KOPT-K1 (cell line): ENCODE measurements at regions not wholly inside any gene's neighbourhood (a gene's known extent, or its start where the extent isn't known, plus 50 kb on each side); places are given as distances from the start of the nearest gene placed in this dataset.
A peak's percentile ranks its signal among the peaks of the same experiment; 100 is the strongest.
"Not testable (repeated sequence)": the region's sequence is repeated elsewhere in the genome, so short reads cannot be mapped to it uniquely, and the experiment has no call there.

Experiments used
- H3K27ac ChIP-seq: fragments of 200-600 bp; sonication (generic); 2 replicates; pipeline ENCODE4 v1.5.1; 2016; ENCODE audit warnings: antibody characterized with exemption, mild to moderate bottlenecking, low read depth, low read length; ENCODE audit not compliant: poor library complexity, severe bottlenecking
- H3K36me3 ChIP-seq: fragments of 200-600 bp; sonication (generic); 2 replicates; pipeline ENCODE4 v1.5.1; 2017; ENCODE audit warnings: antibody characterized with exemption, mild to moderate bottlenecking, low read length, moderate library complexity; ENCODE audit not compliant: insufficient read depth
- H3K9me3 ChIP-seq: fragments of 200-600 bp; sonication (generic); 2 replicates; pipeline ENCODE4 v1.5.1; 2017; ENCODE audit warnings: antibody characterized with exemption, low read length, mild to moderate bottlenecking; ENCODE audit not compliant: insufficient read depth, poor library complexity, severe bottlenecking

DNA sequence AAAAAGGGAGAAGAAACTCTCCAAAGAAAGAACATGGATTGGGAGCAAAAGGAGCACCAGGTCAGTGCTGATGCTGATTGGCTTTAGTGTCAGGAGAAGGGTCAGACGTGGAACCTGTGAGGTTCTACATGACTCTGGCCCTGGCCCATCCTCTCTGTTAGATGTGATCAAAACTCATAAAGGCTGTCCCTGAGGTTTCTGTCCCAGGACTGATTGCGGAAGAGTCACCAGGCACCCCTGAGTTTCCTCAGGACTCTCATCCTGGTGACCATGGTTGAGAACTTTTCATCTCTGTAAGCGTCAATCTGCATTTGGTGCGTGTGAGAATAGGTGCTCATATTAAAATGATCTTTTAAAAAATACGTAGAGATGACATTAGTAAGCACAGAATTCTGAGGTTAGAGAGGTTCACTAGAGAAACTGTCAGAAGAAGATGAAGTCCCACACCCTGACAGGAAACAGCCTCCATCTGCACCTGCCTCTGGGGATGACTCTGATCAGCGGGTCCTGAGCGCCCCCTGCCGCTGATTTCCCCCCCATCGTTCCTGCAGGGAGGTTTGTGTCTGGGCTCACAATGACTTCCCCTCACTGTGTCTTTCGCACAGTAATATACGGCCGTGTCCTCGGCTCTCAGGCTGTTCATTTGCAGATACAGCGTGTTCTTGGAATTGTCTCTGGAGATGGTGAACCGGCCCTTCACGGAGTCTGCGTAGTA, 741.8 kb downstream of the TMEM121 start:
- Histone ChIP-seq H3K36me3 (no peaks in the 10 kb centered on the region), H3K27ac (peak overlapping the region; percentile 83), H3K9me3 (no peaks in the 10 kb centered on the region)

- no peaks in the 10 kb centered on the region for H3K9me3 ChIP-seq
- H3K36me3 ChIP-seq: no peaks in the 10 kb centered on the region
- H3K27ac ChIP-seq: peak overlapping the region; percentile 83
Measured at GRCh38 chr14:106269029-106269428, 742.6 kb downstream of the TMEM121 start.

DNA sequence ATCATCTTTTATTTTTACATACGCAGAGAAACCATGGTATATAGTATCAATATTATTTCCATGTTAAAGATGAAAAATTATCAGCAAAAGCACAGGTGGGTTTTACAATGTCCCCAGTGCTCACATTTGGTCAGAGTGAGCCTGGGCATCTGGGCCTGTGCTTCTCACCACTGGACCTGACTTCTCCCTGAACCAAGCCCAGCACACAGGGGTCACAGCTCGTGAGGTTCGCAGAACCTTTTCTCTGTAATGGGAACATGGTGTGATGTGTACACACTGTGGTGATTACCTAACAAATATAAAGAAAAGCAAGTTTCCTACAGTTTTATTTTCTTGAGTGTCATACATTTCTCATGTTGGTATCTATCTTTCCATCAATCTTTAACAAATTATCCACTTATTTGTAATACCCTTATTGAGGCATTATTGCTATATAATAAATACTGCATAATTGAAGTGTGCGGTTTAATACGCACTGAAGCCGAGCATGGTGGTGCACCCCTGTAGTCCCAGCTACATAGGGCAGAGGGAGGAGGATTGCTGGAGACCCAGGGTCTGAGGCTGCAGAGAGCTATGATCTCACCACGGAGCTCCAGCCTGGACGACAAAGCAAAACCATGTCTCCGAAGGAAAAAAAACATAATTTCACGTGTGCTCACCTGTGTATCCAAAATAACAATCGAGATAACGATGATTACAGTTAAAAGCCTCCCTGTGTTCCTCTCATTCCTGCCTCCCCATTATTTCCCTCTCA, 743.2 kb downstream of the TMEM121 start:
- no peaks in the 10 kb centered on the region for H3K9me3 ChIP-seq
- H3K27ac ChIP-seq: peak overlapping the region; percentile 83
- no peaks in the 10 kb centered on the region for H3K36me3 ChIP-seq

- H3K27ac ChIP-seq: peak overlapping the region; percentile 3
- not testable (repeated sequence) for H3K9me3 ChIP-seq, H3K36me3 ChIP-seq
Measured at GRCh38 chr14:106270476-106271121, 744.2 kb downstream of the TMEM121 start.

DNA sequence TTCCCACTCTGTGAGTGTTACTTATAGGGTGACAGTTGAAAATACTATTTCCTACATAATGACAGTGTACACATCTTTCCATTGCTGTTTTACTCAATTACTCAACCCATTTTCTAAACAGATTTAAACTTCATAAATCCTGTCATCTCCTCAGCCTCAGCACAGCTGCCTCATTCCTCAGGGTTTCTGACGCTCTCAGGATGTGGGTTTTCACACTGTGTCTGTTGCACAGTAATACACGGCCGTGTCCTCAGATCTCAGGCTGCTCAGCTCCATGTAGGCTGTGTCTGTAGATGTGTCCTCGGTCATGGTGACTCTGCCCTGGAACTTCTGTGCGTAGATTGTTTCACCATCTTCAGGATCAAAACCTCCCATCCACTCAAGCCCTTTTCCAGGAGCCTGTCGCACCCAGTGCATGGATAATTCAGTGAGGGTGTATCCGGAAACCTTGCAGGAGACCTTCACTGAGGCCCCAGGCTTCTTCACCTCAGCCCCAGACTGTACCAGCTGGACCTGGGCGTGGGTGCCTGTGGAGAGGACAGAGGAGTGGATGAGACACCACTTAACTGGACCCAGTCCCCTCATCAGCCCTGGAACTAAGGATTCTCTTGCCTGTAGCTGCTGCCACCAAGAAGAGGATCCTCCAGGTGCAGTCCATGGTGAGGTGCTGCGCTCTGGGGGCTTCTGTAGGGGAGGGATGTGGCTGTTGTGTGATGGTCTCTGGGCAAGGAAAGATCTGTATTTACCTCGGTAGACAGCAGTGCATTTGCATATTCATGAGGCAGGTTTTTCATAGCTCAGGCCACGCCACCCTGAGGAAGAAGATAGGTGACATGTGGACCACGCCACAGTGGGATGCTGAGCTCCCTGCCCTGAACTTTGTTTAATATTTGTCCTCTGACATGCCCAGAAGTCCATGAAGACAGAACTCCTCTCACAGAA, 750.2 kb downstream of the TMEM121 start:
- Histone ChIP-seq H3K9me3 (no peaks in the 10 kb centered on the region), H3K27ac (peak overlapping the region; percentile 81), H3K36me3 (no peaks in the 10 kb centered on the region)

DNA sequence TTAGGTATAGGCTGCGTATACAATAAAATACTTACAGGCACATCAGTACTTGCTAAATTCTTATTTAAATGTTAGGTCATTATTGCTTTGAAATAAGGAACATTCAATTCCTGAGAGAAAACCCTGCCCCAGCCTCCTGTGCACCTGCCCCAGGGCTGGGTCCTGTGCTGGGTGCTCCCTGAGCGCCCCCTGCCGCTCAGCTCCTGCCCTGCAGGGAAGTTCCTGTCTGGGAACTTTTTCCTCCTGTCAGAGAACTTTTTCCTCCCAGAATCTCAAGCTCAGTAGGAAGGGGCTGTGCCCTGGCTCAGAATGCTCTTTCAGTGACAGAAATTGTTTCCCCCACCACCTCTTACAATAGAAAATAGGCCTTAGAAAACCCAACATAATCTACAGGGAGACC, 751.1 kb downstream of the TMEM121 start:
- Histone ChIP-seq H3K27ac (peak overlapping the region; percentile 81), H3K9me3 (no peaks in the 10 kb centered on the region)

DNA sequence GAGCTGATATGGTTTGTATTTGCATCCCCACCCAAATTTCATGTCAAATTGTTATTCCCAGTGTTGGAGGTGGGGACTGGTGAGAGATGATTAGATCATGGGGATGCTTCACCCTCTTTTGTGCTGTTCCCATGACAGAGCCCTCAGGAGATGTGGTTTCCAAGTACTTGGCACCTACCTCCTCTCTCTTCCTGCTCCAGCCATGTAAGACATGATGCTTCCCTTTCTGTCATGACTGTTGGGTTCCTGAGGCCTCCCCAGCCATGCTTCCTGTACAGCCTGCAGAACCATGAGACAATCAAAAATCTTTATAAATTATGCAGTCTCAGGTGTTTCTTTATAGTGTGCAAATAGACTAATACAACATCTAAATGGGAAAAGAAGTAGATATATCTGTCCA, 754.5 kb downstream of the TMEM121 start:
- Histone ChIP-seq H3K36me3 (no peaks in the 10 kb centered on the region), H3K9me3 (no peaks in the 10 kb centered on the region), H3K27ac (no peak overlapping the region)

More for the DNA sequence above, 751.1 kb downstream of the TMEM121 start:
- no peaks in the 10 kb centered on the region for H3K36me3 ChIP-seq

GRCh38 chr14:106286697-106287290, 760.4 kb downstream of the TMEM121 start:
- Histone ChIP-seq H3K36me3 (no peaks in the 10 kb centered on the region), H3K27ac (peak overlapping the region; percentile 33), H3K9me3 (no peaks in the 10 kb centered on the region)

DNA sequence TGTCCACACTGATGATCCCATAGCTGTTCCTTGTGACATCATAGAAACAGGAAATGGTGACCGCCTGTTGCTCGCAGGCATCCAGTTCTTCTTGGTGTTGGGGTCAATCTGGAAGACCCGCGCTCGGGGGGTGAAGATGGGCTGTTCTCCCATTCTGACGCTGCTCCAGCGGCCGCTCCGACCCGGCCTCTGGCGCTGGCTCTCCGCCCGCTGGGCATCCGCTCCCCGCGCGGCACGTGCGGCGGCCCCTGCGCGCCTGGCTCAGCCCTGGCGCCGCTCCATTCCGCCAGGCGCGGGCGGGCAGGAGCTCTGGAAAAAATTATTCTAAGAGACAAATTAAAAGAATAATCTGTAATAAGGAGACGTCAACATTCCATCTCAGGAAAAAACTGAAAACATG, 761.1 kb downstream of the TMEM121 start:
- no peak overlapping the region for H3K27ac ChIP-seq
- H3K36me3 ChIP-seq: no peaks in the 10 kb centered on the region
- H3K9me3 ChIP-seq: no peaks in the 10 kb centered on the region

- H3K27ac ChIP-seq: no peak overlapping the region
- no peaks in the 10 kb centered on the region for H3K9me3 ChIP-seq
- no peaks in the 10 kb centered on the region for H3K36me3 ChIP-seq
Measured at GRCh38 chr14:106291626-106292025, 765.2 kb downstream of the TMEM121 start.

DNA sequence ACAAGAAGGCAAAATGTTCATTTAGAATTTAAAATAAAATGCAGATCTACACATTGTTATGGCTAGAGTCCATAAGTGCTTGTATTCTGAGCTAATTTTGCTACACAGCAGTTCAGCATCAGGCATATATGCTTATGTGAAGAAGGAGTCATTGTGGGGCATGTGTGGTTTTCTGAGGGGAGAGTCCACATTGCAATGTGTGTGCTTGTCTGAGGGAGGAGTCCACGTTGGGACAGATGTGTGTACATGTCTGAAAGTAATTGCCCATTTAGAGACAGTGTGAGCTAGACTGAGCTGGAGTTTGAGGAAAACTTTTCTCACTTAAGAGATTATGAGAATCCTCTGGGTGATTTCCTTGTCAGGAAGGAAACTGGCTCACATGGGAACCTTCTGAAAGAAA, 767.9 kb downstream of the TMEM121 start:
- Histone ChIP-seq H3K27ac (no peak overlapping the region), H3K36me3 (no peaks in the 10 kb centered on the region), H3K9me3 (peaks cover 7% of the 10 kb centered on the region)

GRCh38 chr14:106300951-106301510, 774.6 kb downstream of the TMEM121 start:
- H3K9me3 ChIP-seq, H3K36me3 ChIP-seq: not testable (repeated sequence)
- peak overlapping the region; percentile 64 for H3K27ac ChIP-seq

- not testable (repeated sequence) for H3K36me3 ChIP-seq, H3K9me3 ChIP-seq
- peak overlapping the region; percentile 64 for H3K27ac ChIP-seq
Measured at GRCh38 chr14:106301609-106302008, 775.2 kb downstream of the TMEM121 start.

- Histone ChIP-seq H3K27ac (no peak overlapping the region), H3K9me3 (peaks cover 5% of the 10 kb centered on the region), H3K36me3 (no peaks in the 10 kb centered on the region)
Measured at GRCh38 chr14:106302661-106303060, 776.3 kb downstream of the TMEM121 start.
